ENCODE measurements at regions not wholly inside any gene's neighbourhood (a gene's known extent, or its start where the extent isn't known, plus 50 kb on each side); places are given as distances from the start of the nearest gene placed in this dataset.

GRCh38 chr4:23654791-23655190 lies 235.1 kb downstream of the PPARGC1A start:
- DNase-seq: no peak

DNA sequence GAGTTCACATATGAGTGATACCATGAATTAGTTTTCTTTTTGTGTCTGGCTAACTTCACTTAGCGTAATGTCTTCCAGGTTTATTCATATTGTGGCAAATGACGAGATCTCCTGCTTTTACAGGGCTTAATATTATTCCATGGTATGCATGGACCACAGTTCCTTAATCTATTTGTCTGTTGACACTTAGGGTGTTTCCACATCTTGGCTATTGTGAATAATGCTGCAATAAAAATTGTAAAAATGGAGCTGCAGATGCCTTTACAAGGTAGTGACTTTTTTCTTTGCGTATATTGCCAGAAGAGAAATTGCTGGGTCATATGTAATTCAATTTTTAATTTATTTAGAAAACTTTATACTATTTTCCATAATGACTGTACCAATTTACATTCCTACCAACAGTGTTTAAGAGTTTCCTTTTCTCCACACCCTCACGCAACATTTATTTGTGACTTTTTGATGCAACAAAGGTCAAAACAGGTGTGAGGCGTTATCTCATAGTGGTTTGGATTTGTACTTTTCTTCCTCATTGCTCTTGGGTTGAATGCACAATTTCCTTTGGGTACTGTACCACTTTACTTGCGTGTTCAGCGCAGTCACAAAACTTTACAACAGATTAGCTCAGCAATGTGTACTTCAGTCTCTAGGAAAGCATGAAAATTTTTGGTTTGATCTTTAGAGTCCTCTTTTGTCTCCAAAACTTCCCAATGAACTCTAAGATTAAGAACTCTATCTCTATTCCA lies 240.8 kb downstream of the PPARGC1A start:
- DNase-seq: no peak

DNA sequence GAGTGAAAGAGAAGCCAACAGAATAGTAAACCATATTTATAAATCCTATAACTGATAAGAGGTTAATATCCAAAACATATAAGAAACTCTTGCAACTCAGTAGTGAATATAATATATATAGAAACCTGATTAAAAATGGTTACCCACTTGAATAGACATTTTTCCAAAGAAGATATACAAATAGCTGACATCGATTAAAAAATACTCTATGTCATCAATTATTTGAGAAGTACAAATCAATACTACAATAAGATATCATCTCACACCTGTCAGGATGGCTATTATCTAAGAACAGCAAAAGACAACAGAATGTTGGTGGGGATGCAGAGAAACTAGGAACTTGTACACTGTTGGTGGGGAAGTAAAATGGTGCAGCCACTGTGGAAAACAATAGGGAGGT lies 254.4 kb downstream of the PPARGC1A start:
- no peak for DNase-seq

DNA sequence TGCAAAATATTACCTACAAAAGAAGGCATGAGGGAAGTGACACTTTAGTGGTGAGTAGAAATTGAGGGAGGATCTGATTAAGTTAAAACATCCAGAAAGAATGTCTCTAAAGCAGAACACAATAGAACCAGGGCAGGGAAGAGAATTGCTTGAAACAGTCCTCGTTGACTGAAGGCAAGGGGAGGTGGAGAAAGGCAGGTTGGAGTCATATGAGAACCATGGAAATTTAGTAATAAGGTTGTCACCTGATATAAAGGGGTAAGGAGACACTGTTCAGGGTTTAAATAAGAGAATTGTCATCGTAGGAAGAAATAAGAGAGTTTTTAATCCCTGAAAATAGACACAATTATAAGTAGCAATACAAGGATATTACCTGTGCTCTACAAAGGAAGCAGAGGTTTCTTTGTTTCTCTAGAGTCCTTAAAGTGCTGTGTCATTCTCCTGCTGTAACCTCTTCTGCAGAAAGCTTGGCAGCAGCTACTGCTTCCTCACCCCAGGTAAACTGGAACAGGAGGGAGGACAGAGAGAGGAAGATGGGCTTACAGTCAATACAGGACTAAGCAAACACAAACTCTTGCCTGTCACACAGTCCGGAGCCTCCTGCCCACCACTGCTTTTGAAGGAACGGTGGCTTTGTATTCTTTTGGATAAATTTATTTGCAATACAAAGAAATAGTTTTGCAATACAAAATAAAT lies 258.4 kb downstream of the PPARGC1A start:
- no peak for DNase-seq

DNA sequence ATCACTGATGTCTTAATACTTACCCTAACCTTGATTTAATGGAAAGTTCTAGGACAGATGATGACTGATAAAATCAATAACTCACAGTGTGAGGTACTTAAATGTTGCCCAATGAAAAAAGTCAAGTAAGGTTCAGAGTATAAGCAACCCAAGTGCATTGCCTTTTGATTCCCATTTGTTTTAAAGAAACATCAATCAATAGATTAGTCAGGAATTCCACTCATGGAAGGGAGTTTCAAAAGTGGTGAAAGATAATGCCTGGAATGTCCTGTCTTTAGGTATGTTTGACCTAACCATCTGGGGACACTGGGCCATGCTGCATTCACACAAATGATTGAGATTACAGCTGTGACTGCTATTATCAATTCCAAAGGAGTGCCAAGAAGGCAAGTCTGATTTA lies 259.7 kb downstream of the PPARGC1A start:
- DNase-seq: no peak

GRCh38 chr4:23629421-23629820 lies 260.4 kb downstream of the PPARGC1A start:
- DNase-seq: no peak

GRCh38 chr4:23614284-23614892 lies 275.5 kb downstream of the PPARGC1A start:
- DNase-seq: peak; percentile 9

DNA sequence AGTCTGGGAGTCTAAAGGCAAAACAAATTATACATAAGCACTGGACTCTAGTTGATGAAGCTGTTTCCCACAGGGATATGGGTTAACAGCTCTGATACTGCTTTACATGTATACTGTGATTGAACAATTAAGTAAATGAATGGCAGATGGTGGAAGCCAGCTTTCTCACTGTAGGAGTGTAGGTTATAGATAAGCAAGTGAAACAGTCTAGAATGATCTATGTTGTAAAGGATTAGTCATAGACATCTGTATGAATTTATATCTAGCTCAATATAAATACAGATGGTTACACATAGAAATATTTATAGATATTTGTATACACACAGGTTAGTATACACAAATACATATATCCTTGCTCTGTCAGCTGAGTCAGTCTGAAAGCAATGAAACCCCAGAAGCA lies 276.1 kb downstream of the PPARGC1A start:
- DNase-seq: no peak

GRCh38 chr4:23602720-23603119 lies 287.1 kb downstream of the PPARGC1A start:
- no peak for DNase-seq

DNA sequence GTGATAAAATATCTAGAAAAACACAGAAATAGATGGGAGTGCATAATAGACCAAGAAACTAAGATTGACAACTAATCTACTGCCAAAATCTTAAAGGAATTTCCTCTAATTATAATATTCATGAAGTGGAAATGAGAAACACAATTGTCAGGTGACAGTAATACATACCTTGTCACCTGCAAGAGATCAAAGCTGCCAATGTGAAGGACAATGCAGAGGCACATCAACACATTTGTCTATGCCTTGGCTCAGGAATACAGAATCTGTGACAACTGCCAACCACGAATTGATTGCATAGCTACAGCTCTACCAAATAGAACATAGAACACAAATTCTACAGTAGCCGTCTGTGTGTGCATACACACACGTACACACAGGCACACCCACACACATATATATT lies 295.7 kb downstream of the PPARGC1A start:
- DNase-seq: no peak

GRCh38 chr4:23590431-23590830 lies 299.4 kb downstream of the PPARGC1A start:
- no peak for DNase-seq

- no peak for DNase-seq
These were observed 305.8 kb downstream of the PPARGC1A start for GRCh38 chr4:23584024-23584423.

DNA sequence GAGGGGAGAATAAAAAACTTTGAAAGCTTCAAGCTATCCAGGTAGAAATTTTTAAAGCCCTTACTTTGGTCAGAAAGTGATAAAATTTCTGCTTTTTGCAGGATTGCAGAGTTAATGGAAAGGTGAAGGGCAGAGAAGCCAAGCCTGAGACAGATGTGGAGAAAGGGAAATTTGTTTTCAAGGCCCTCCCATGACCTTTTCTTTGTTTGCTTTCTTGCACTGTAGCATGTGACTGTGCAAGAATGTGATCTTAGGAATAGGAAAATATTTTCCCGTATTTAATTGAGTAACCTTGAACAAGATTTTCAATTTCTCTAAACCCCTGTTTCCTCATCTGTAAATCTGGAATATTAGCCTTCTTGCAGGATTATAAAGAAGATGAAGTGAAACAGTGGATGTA lies 307.2 kb downstream of the PPARGC1A start:
- no peak for DNase-seq

- DNase-seq: no peak
These were observed 310.7 kb downstream of the PPARGC1A start for GRCh38 chr4:23579166-23579565.

DNA sequence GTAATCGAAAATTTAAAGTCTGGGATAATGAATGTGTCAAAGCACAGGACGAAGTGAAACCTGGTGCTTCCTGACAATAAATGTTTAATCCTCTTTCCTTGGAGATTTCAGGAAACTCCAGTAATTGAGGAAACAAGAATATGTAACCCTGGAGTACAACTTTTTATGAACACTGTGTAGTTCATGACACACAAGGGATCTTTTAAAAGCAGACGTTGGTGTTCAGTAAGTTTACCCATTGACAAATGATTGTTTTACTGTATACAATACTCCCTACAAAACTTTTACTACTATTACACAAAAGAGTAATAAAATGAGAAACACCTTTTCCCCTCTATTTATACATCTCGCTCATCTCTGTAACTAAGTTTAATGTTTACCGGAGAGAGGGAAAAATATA lies 312.4 kb downstream of the PPARGC1A start:
- no peak for DNase-seq

DNA sequence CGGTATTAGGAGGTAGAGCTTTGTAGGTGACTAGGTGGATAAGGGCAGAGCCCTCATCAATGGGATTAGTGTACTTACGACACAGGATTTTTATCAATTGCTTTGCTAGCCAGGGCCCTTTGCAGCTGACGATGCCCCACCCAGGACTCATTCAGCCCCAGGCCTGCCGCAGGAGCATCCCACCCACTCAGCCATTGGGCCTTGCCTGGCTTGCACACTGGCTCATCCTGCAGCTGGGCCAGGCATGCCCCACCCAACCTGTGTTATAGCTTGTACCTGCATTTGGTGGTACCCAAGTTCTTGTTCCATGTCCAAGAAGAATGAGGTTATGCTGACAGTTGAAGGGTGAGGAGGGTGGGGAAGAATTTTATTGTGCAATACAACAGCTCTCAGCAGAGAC lies 317.5 kb downstream of the PPARGC1A start:
- no peak for DNase-seq

GRCh38 chr4:23567338-23567737 lies 322.5 kb downstream of the PPARGC1A start:
- DNase-seq: no peak

DNA sequence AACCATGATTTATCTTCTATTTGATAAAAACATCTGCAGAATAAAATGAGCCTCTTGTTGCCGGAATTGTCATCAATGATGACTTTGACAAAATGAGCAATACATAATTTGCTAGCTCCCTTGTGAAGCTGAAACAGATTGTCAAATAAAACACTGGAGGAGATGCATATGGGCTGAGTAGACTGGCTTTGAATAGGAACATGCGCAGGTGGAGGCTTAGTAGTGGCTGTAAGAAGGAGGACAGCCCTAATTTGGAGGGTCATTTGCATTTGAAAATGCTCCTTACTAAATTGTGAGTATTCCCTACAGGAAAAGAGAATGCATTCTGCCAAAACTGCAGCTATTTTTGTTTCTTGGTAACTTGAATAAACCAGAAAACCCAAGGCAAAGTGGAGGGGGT lies 329.1 kb downstream of the PPARGC1A start:
- DNase-seq: no peak

DNA sequence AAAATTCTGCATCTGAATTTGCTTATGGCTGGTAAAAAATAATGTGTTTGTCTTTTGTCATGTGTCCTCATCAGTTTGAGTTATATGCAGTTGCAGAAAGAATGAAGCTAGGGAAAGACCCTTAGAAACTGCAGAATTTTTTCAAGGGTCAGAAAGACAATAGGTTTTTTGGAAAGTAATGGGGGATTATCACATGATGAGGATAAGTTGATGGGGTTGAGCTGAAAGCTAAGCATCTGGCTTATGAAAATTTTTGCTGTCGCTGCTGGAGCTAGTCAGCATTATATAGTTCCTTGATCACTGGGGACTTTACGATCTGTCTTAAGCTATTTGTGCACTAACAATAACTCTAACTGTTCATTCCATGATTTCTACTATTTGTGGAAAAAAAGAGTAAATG lies 331.7 kb downstream of the PPARGC1A start:
- DNase-seq: no peak

GRCh38 chr4:23547601-23548000 lies 342.2 kb downstream of the PPARGC1A start:
- no peak for DNase-seq

DNA sequence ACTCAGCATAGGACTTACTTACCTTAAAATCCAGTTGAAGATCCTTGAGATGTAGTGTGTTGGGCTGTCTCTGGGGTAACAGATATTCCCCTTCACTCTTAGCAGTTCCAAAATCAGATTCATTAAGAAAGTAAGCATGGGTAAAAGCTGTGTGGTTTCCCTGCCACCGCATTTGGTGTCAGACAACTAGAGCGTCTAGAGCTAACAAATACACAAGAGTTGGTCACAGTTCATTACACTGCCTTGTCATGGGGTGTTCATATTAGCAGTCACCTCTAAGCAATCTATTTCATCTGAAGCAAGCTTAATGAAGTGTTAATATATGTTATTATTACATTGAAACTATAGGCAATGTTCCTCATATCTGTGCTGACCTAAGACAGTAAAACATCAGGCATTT lies 342.8 kb downstream of the PPARGC1A start:
- no peak for DNase-seq

GRCh38 chr4:23539969-23540569 lies 349.8 kb downstream of the PPARGC1A start:
- no peak for DNase-seq

DNA sequence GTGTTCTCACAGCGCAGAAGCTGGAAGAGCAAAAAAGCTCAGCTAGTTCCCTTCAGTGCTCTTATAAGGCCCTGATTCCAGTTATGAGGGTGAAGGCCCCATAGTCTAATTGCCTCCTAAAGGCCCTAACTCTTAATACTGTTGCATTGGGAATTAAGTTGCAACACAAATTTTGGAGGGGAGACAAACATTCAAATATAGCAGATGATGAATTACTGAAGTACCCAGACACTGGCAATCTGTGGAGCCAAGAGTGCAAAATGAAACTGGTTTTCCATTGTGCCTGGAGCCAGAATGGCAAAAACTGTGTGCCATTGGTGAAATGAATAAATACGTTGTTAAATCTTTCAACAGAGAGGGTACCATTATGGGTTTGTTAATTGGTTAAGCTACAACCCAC lies 356.0 kb downstream of the PPARGC1A start:
- DNase-seq: no peak

DNA sequence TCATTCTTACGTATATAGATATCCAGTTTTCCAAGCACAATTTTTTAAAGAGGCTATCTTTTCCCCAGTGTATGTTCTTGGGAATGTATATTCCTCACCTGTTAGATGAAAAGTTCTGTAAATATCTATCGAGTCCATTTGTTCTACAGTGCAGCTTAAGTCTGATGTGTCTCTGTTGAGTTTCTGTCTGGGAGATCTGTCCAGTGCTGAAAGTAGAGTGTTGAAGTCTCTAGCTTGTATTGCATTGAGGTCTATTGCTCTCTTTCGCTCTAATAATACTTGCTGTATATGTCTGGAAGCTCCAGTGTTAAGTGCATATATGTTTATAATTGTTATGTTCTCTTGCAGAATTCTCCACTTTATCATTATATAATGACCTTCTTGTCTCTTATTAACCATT lies 373.1 kb downstream of the PPARGC1A start:
- DNase-seq: no peak

All from activated CD4-positive, alpha-beta T cell treated with anti-CD3 and anti-CD28 coated beads, Interleukin-2, Interleukin-6, amounts not matched to agents 100 ng/mL and 50 ng/mL, durations not matched to agents 16 hours and 8 hours (primary cell).